ENCODE measurements at regions not wholly inside any gene's neighbourhood (a gene's known extent, or its start where the extent isn't known, plus 50 kb on each side); places are given as distances from the start of the nearest gene placed in this dataset.
"Not testable (repeated sequence)": the region's sequence is repeated elsewhere in the genome, so short reads cannot be mapped to it uniquely, and the experiment has no call there.

DNA sequence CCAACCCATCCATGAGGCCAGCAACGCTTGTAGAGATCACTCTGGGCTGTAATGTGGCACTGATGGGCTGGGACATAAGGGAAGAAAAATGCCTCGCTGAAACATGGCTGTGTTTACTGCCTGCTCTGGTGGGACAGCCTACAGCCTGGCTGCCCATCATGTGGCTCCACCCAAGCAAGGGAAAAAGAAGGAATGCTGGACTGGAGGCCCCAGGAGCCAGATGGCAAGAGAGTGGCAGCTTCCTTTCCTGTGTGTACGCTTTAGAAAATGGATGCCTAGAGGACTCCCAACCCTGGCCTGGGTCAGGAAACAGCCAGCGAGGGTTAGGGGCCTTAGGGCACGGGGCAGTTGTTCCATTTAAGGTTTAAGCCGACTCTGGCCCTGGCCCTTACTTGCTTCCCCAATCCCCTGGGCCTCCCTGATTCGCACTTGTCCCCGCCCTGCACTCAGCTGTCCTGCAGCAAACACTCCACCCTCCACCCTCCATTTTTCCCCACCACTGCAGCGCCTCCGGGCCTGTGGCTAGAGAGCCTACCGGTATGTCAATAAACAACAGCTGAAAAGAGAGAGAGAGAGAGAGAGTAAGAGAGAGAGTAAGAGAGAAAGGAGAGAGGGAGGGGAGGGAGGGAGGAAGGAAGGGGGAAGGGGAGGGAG lies 819.4 kb downstream of the SEMA5A start:
- intact Hi-C loops (cut with micrococcal nuclease): no loop called here
- Mint-ChIP-seq H3K4me1 (ENCODE audit: low read depth) (no peaks in the 10 kb centered on the region), H3K9me3 (peaks cover 8% of the 10 kb centered on the region), H3K27ac (no peak overlapping the region), H3K4me3 (no peak overlapping the region), H3K36me3 (ENCODE audit: low read depth) (no peaks in the 10 kb centered on the region), H3K27me3 (ENCODE audit: low read depth) (no peaks in the 10 kb centered on the region)
- DNase-seq: no peak
- CTCF ChIA-PET: no interaction called here

DNA sequence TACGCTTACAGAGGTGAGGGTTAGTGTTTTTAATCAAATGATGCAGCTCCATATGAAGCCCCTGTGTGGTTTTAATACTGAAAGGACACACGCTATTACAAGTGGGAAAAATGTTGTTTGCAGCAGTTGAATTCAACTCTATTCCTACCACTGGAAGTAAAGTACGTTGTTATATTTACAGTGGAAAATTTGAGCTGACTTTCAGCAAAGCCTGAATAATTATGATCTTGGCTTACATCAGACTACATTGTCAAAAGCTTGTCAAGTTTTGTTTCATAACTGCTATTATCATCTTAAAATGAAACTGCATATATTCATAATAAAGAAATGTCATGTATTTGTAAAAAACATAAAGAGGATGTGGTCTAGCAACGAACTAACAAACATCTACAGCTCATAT lies 818.5 kb downstream of the SEMA5A start:
- intact Hi-C loops (cut with micrococcal nuclease): no loop called here

DNA sequence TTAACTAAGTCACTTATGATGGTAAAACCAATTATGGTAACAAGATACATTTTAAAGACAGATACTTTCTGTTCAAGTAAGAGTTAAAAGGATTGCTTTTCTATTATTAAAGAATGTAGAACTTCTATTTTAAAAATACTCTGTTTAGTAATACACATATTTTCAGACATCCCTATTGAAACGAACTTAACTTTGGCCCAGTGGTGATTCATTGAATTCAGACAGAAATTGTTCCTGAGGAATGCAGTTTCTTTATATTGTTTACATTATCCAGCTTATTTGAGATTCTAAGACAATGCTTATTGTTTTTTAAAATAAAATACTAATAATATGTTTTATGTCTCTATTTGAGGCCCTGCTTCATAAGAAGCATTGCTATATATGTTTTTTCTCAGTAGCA lies 816.4 kb downstream of the SEMA5A start:
- no peak overlapping the region for H3K27ac Mint-ChIP-seq
- no peaks in the 10 kb centered on the region for H3K4me1 Mint-ChIP-seq (ENCODE audit: low read depth)
- intact Hi-C loops (cut with micrococcal nuclease): no loop called here
- CTCF ChIA-PET: no interaction called here
- peaks cover 3% of the 10 kb centered on the region for H3K9me3 Mint-ChIP-seq
- no peak overlapping the region for H3K4me3 Mint-ChIP-seq
- H3K27me3 Mint-ChIP-seq (ENCODE audit: low read depth): no peaks in the 10 kb centered on the region
- no peaks in the 10 kb centered on the region for H3K36me3 Mint-ChIP-seq (ENCODE audit: low read depth)
- DNase-seq: no peak

More for the DNA sequence above, 818.5 kb downstream of the SEMA5A start:
- CTCF ChIA-PET: no interaction called here
- Mint-ChIP-seq H3K4me1 (ENCODE audit: low read depth) (no peaks in the 10 kb centered on the region), H3K4me3 (no peak overlapping the region), H3K27me3 (ENCODE audit: low read depth) (no peaks in the 10 kb centered on the region), H3K27ac (no peak overlapping the region), H3K36me3 (ENCODE audit: low read depth) (no peaks in the 10 kb centered on the region), H3K9me3 (peaks cover 8% of the 10 kb centered on the region)
- no peak for DNase-seq

DNA sequence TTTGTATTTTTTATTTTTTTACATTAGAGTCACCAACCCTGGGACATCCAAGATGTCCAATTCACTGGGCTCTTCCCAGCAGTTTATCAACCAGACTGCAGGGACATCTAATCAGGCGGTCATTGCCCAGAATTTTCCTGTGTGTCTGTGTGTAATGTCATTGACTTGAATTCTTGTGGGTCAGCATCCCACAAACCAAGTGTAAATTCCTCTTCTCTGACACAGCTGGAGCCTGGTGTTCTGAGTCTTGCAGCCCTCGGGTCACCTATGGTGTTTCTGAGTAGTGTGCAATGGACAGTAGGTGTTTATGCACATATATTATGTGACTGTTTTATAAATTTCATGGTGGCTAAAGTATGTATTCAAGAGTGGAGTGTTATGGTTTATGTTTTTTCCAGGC lies 815.7 kb downstream of the SEMA5A start:
- Mint-ChIP-seq H3K27ac (no peak overlapping the region), H3K27me3 (ENCODE audit: low read depth) (no peaks in the 10 kb centered on the region), H3K4me1 (ENCODE audit: low read depth) (no peaks in the 10 kb centered on the region), H3K9me3 (peaks cover 3% of the 10 kb centered on the region), H3K36me3 (ENCODE audit: low read depth) (no peaks in the 10 kb centered on the region), H3K4me3 (no peak overlapping the region)
- CTCF ChIA-PET: no interaction called here
- DNase-seq: no peak
- intact Hi-C loops (cut with micrococcal nuclease): no loop called here

DNA sequence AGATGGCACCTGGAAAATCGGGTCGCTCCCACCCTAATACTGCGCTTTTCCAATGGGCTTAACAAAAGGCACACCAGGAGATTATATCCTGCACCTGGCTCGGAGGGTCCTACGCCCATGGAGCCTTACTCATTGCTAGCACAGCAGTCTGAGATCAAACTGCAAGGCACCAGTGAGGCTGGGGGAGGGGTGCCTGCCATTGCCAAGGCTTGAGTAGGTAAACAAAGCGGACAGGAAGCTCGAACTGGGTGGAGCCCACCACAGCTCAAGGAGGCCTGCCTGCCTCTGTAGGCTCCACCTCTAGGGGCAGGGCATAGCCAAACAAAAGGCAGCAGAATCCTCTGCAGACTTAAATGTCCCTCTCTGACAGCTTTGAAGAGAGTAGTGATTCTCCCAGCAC lies 814.8 kb downstream of the SEMA5A start:
- CTCF ChIA-PET; H3K27me3 Mint-ChIP-seq (ENCODE audit: low read depth); intact Hi-C loops (cut with micrococcal nuclease): not testable (repeated sequence)

DNA sequence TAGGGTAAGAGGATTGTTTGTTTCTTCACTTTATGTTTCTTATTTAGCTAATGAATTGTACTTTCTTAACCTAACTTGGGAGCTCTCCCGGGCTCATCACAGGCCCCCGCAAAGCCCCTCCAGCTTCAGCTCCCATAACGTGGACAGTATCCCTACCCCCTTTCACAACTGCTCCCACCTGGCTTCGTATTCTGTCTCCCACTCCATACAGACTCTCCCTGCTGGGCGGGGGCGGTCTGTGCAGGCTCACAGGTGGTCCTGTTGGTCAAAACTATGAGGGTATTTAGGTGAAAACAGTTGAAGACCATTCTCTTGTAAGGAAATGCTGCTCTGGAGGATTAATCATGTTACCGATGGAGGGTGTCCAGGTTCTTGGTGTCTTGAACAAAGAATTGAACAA lies 805.3 kb downstream of the SEMA5A start:
- no peaks in the 10 kb centered on the region for H3K27me3 Mint-ChIP-seq (ENCODE audit: low read depth)
- H3K27ac Mint-ChIP-seq: no peak overlapping the region
- no peaks in the 10 kb centered on the region for H3K4me1 Mint-ChIP-seq (ENCODE audit: low read depth)
- intact Hi-C loops (cut with micrococcal nuclease): no loop called here
- DNase-seq: no peak
- no peaks in the 10 kb centered on the region for H3K36me3 Mint-ChIP-seq (ENCODE audit: low read depth)
- CTCF ChIA-PET: no interaction called here
- H3K9me3 Mint-ChIP-seq: peaks cover 8% of the 10 kb centered on the region
- H3K4me3 Mint-ChIP-seq: no peak overlapping the region

More for the DNA sequence above, 814.8 kb downstream of the SEMA5A start:
- not testable (repeated sequence) for H3K36me3 Mint-ChIP-seq (ENCODE audit: low read depth); H3K9me3 Mint-ChIP-seq; H3K27ac Mint-ChIP-seq; H3K4me3 Mint-ChIP-seq; DNase-seq; H3K4me1 Mint-ChIP-seq (ENCODE audit: low read depth)

DNA sequence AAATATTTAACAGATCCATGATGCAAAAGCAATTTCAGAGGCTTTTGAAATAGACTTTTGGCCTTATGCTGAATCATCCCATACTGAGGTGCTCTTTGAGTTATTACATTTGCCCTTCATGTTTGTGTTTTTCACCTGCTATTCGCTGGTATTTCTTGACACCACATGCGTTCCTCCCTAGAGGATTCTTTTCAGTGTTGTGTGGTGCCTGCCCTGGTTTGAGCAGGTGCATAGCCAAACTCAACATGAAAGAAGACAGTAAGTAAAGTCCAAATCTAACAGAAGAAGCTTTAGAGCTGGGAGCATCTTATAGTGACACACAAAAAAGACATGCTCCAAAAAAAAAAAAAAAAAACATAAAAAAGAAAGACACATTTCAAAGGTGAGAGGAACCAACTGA lies 796.3 kb downstream of the SEMA5A start:
- Mint-ChIP-seq H3K4me3 (no peak overlapping the region), H3K36me3 (ENCODE audit: low read depth) (no peaks in the 10 kb centered on the region), H3K27ac (no peak overlapping the region), H3K4me1 (ENCODE audit: low read depth) (no peaks in the 10 kb centered on the region), H3K9me3 (no peaks in the 10 kb centered on the region), H3K27me3 (ENCODE audit: low read depth) (no peaks in the 10 kb centered on the region)
- intact Hi-C loops (cut with micrococcal nuclease): no loop called here
- DNase-seq: no peak
- CTCF ChIA-PET: no interaction called here

DNA sequence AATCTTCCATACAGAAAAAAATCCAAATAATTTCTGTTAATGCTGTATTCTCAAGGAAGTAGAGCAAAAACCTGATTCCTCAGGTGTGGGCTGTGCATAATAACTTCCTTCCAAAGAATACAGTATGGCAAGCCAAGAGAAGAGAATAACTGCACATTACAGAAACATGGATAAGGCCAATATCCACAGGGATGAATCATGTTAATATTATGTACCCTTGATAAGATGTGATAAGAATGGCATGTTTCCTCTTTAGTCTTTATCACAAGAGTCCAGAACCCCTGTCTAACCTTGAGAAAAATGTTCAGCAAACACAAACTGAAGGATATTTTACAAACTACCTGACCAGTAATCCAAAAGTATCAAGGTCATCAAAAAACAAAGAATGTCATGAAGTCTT lies 795.8 kb downstream of the SEMA5A start:
- no peak for DNase-seq
- H3K36me3 Mint-ChIP-seq (ENCODE audit: low read depth): no peaks in the 10 kb centered on the region
- intact Hi-C loops (cut with micrococcal nuclease): no loop called here
- H3K9me3 Mint-ChIP-seq: no peaks in the 10 kb centered on the region
- no peak overlapping the region for H3K27ac Mint-ChIP-seq
- CTCF ChIA-PET: no interaction called here
- no peaks in the 10 kb centered on the region for H3K27me3 Mint-ChIP-seq (ENCODE audit: low read depth)
- H3K4me1 Mint-ChIP-seq (ENCODE audit: low read depth): no peaks in the 10 kb centered on the region
- H3K4me3 Mint-ChIP-seq: no peak overlapping the region

DNA sequence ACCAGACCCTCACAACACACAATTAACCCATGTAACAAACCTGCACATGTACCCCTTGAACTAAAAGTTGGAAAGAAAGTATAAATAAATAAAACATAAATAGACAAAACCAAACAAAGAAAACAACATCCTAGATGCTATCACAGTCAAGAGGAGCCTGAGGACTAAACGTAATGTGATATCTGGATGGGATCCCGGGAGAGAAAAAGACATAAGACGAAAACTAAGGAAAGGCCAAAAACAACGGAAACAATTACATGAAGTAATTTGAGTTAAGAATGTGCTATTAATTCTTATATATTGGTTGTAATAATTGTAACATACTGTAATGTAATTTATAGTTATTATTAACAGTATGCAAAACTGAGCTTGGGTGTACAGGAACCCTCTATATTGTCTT lies 793.9 kb downstream of the SEMA5A start:
- no peak overlapping the region for H3K4me3 Mint-ChIP-seq
- H3K4me1 Mint-ChIP-seq (ENCODE audit: low read depth): no peaks in the 10 kb centered on the region
- DNase-seq: no peak
- H3K27ac Mint-ChIP-seq: no peak overlapping the region
- intact Hi-C loops (cut with micrococcal nuclease): no loop called here
- H3K36me3 Mint-ChIP-seq (ENCODE audit: low read depth): no peaks in the 10 kb centered on the region
- H3K27me3 Mint-ChIP-seq (ENCODE audit: low read depth): no peaks in the 10 kb centered on the region
- H3K9me3 Mint-ChIP-seq: no peaks in the 10 kb centered on the region
- CTCF ChIA-PET: no interaction called here

DNA sequence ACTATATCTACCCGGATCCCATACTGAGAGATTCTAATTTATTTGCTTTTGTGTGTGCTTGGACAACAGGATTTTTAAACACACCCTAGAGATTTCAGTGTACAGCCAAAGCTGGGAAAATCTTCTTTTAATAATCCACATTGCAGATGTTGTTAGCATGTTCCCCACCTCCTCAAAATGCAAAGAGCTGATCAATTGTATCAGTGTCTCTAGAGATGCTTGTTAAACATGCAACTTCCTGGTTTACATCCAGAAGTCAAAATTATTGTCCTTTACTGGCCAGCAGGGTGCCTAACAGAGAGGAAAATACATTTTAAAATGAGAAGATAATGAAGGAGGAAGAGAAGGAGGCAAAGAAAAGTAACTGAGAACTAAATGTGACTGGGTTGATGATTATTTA lies 793.3 kb downstream of the SEMA5A start:
- no peaks in the 10 kb centered on the region for H3K4me1 Mint-ChIP-seq (ENCODE audit: low read depth)
- no peaks in the 10 kb centered on the region for H3K27me3 Mint-ChIP-seq (ENCODE audit: low read depth)
- no peak overlapping the region for H3K4me3 Mint-ChIP-seq
- intact Hi-C loops (cut with micrococcal nuclease): no loop called here
- no peaks in the 10 kb centered on the region for H3K9me3 Mint-ChIP-seq
- no peak overlapping the region for H3K27ac Mint-ChIP-seq
- H3K36me3 Mint-ChIP-seq (ENCODE audit: low read depth): no peaks in the 10 kb centered on the region
- CTCF ChIA-PET: no interaction called here
- DNase-seq: no peak

DNA sequence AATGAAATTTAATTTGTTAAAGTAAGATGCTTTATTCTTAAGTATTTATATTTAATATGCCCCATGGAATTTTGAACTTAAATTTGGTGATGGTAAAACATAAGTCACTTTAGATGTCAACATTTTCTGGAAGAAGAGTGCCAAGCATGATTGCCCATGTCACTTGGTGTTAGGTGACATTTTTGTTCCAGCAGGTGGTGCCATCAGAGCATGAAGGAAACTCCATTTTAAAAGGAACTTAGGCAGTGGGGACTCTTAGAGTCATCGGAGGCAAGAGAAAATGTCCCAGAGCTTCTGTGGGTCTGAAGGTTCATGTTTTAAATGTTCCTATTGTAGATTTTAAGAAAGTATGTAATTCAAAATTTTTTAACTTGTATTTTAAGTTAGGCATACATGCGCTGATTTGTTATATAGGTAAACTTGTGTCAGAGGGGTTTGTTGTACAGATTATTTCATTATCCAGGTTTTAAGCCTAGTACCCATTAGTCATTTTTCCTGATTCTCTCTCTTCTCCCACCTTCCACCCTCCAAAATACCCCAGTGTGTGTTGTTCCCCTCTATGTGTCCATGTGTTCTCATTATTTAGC lies 789.3 kb downstream of the SEMA5A start:
- H3K27me3 Mint-ChIP-seq (ENCODE audit: low read depth): no peaks in the 10 kb centered on the region
- no peak overlapping the region for H3K4me3 Mint-ChIP-seq
- H3K36me3 Mint-ChIP-seq (ENCODE audit: low read depth): no peaks in the 10 kb centered on the region
- intact Hi-C loops (cut with micrococcal nuclease): no loop called here
- CTCF ChIA-PET: no interaction called here
- peak; percentile 5 for DNase-seq
- H3K27ac Mint-ChIP-seq: no peak overlapping the region
- H3K9me3 Mint-ChIP-seq: peaks cover 10% of the 10 kb centered on the region
- H3K4me1 Mint-ChIP-seq (ENCODE audit: low read depth): no peaks in the 10 kb centered on the region

DNA sequence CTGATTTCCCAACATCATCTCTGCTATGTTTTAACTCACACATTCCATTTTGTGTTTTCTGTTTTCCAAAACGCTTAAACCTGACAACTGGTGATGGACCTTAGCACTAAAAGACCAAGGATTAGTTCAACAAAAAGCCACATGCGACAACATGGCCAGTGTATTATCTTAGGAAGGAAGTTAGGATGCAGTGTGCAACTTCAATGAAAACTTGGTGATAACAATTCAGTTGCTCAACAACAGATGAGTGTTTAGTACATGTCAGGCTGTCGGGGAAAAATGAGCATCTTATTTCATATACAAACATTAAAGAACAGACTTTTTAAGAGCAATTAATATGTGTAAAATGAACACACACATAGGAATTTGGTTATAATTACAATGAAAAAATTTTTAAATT lies 780.0 kb downstream of the SEMA5A start:
- Mint-ChIP-seq H3K27me3 (ENCODE audit: low read depth) (no peaks in the 10 kb centered on the region), H3K9me3 (peaks cover 5% of the 10 kb centered on the region), H3K27ac (no peak overlapping the region), H3K4me3 (no peak overlapping the region), H3K4me1 (ENCODE audit: low read depth) (no peaks in the 10 kb centered on the region), H3K36me3 (ENCODE audit: low read depth) (no peaks in the 10 kb centered on the region)
- intact Hi-C loops (cut with micrococcal nuclease): no loop called here
- no peak for DNase-seq
- CTCF ChIA-PET: no interaction called here

DNA sequence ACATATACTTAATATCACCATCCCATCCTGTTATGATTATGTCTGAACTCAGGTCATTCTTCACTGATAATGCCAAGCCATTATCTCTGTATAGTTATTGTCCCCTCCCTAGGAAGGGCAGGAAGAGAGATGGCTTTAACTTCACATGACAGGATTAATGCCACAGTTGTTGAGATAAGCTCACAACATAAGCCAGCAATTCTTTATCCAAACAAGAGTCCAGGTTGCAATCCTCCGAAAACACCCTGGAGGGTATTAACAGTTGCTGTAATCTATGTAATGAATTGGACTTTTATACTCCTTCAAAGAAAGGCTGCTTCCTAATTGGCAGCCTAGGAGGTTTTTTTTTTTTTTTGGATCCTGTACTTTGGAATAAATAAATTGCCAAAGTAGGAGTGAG lies 779.4 kb downstream of the SEMA5A start:
- H3K4me1 Mint-ChIP-seq (ENCODE audit: low read depth): no peaks in the 10 kb centered on the region
- CTCF ChIA-PET: interaction anchor here (0.6 kb wide), 1 partner anchor 555 kb away, joined by 4 read pairs; no protein-coding TSS in a partner anchor

More for the DNA sequence above, 779.4 kb downstream of the SEMA5A start:
- Mint-ChIP-seq H3K9me3 (peaks cover 3% of the 10 kb centered on the region), H3K27me3 (ENCODE audit: low read depth) (no peaks in the 10 kb centered on the region), H3K27ac (no peak overlapping the region), H3K36me3 (ENCODE audit: low read depth) (no peaks in the 10 kb centered on the region), H3K4me3 (no peak overlapping the region)
- no peak for DNase-seq
- intact Hi-C loops (cut with micrococcal nuclease): no loop called here

All from activated naive CD4-positive, alpha-beta T cell treated with anti-CD3 and anti-CD28 coated beads for 36 hours (primary cell).